ENCODE measurements at regions not wholly inside any gene's neighbourhood (a gene's known extent, or its start where the extent isn't known, plus 50 kb on each side); places are given as distances from the start of the nearest gene placed in this dataset.
"Not testable (repeated sequence)": the region's sequence is repeated elsewhere in the genome, so short reads cannot be mapped to it uniquely, and the experiment has no call there.

DNA sequence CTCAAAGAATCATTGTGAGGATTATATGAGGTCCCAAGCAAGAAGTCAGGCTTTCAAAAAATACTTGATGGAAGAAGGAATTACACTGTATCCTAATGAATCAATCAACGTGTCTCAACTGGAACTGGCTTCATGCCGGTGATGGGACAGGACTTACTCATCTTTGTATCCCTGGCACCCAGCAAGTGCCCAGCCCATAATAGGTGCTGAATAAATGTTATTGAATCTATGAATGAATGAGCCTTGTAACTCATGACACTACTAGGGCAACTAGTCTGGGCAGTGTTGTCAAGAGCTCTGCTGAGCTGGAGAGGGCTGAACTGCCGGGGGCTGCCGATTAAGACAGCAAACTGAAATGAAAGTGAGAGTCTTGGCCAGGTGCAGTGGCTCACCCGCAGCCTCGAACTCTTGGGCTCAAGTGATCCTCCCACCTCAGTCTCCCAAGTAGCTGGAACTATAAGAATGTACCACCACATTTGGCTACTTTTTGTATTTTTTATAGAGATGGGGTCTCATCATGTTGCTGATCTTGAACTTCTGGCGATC, 87.2 kb upstream of the KIF5B start:
- H3K4me3 ChIP-seq (ENCODE audit: control insufficient read depth, low read depth, low read length) = no peak overlapping the region
- DNase-seq (ENCODE audit: low read depth) = no peak
- TF ChIP-seq, protein P1, sequence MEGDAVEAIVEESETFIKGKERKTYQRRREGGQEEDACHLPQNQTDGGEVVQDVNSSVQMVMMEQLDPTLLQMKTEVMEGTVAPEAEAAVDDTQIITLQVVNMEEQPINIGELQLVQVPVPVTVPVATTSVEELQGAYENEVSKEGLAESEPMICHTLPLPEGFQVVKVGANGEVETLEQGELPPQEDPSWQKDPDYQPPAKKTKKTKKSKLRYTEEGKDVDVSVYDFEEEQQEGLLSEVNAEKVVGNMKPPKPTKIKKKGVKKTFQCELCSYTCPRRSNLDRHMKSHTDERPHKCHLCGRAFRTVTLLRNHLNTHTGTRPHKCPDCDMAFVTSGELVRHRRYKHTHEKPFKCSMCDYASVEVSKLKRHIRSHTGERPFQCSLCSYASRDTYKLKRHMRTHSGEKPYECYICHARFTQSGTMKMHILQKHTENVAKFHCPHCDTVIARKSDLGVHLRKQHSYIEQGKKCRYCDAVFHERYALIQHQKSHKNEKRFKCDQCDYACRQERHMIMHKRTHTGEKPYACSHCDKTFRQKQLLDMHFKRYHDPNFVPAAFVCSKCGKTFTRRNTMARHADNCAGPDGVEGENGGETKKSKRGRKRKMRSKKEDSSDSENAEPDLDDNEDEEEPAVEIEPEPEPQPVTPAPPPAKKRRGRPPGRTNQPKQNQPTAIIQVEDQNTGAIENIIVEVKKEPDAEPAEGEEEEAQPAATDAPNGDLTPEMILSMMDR (IDR thresholded peaks at IDR 0.05; ENCODE audit: control insufficient read depth, insufficient read depth, low read depth, low read length, missing control alignments) = no peak

DNA sequence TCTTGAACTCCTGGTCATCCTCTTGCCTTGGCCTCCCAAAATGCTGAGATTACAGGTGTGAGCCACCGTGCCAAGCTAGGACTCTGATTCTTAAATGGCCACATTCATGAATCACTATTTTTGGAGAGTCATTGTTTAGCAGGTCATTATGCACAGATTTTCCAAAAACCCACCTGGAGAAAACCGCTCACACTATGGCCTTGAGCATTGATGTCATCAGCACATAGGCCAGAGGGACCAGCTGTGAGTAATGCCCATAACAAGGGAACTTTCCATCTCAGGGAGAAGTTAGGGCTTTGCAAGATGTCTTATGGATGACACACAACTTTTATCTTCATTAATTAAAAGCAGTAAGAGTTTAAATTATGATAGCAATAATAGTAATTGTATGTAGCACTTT, 86.4 kb upstream of the KIF5B start:
- TF ChIP-seq, protein P1 (IDR thresholded peaks at IDR 0.05; ENCODE audit: control insufficient read depth, insufficient read depth, low read depth, low read length, missing control alignments) = no peak
- H3K4me3 ChIP-seq (ENCODE audit: control insufficient read depth, low read depth, low read length) = no peak overlapping the region
- DNase-seq (ENCODE audit: low read depth) = no peak

DNA sequence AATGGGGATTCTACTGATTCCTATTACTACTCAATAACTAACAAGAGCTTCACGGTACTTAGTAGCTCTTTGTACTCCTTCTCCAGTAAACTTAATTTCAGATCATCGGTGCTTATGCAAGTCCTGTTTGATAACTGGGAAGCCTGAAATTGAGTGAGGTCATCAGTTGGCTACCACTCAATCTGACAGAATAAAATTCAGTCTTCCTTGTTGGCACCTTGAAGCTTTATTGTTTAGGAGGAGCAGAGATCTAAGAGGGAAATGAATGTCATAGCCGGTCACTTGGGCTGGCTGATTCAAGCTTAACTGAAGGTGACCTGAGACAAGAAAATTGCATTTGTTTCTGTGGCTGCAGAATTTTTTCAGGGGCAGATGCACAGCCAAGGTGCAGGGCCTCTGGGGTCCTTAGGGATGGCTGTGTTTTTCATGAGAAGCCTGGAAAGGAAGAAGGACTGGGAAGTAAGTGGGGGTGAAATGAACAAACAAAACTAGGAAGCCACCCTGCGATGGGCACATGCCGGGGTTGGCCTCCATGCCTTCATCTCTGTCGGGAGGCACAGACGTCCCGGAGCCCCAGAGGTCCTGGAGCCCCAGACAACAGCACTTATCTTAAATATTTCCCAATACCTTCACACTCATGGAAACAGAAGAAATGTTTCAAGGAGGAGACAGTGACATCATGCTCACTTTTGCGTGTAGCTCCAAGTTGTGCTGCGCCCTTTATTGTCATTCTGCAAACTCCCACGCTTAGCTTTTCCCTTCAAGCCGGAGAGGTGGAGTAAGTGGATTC, 85.0 kb upstream of the KIF5B start:
- no peak for DNase-seq (ENCODE audit: low read depth)
- no peak overlapping the region for H3K4me3 ChIP-seq (ENCODE audit: control insufficient read depth, low read depth, low read length)
- TF ChIP-seq, protein P1 (IDR thresholded peaks at IDR 0.05; ENCODE audit: control insufficient read depth, insufficient read depth, low read depth, low read length, missing control alignments) = no peak

DNA sequence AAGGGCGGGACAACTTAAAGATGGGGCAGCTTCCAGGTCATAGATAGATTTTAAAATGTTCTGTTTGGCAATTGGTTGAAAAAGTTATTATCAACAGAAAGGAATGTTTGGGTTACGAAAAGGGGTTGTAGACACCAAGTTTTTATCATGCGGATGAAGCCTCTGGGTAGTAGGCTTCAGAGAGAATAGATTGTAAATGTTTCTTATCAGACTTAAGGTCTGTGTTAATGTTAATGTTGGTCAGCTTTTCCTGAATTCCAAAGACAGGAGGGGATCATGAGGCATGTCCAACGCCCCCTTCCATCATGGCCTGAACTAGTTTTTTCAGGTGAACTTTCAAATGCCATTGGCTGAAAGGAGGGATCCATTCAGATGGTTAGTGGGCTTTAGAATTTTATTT, 84.2 kb upstream of the KIF5B start:
- no peak for DNase-seq (ENCODE audit: low read depth)
- TF ChIP-seq, protein P1 (IDR thresholded peaks at IDR 0.05; ENCODE audit: control insufficient read depth, insufficient read depth, low read depth, low read length, missing control alignments) = no peak
- H3K4me3 ChIP-seq (ENCODE audit: control insufficient read depth, low read depth, low read length) = no peak overlapping the region

DNA sequence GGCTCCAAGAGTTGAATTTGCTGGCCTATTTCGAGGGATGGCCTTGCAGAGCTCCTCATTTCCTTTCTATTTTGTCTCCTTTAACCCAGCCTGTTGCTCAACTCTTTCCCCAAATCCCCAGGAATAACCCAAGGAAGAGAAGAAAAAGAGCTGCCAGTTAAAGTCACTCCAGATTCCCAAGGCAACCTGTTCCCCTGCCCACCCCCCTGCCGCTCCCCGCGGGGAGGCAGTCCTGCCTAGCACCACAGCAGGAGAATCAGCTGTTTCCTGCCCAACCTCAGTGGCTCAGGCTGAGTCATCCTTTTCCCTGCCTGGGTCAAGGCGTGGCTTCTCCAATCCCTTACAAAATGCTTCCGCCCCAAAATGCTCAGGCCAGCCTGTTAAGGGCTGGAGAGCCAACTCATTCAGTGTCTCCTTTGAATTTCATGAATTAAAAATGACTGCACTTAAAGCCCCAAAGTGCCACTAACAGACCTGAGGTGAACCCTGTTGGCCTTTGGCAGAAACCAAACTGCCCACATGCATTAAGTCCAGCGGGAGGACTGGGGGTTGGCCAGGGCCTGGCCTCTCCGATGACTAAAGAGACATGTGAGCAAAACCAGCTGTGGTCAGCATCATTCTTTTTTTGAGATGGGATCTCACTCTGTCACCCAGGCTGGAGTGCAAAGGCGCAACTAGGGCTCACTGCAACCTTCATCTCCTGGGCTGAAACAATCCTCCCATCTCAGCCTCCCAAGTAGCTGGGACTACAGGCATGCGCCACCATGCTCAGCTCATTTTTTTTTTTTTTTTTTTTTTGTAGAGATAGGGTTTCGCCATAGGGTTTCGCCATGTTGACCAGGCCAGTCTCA, 83.2 kb upstream of the KIF5B start:
- H3K4me3 ChIP-seq (ENCODE audit: control insufficient read depth, low read depth, low read length) = no peak overlapping the region
- TF ChIP-seq, protein P1 (IDR thresholded peaks at IDR 0.05; ENCODE audit: control insufficient read depth, insufficient read depth, low read depth, low read length, missing control alignments) = peak; percentile 20
- DNase-seq (ENCODE audit: low read depth) = peak; percentile 81

DNA sequence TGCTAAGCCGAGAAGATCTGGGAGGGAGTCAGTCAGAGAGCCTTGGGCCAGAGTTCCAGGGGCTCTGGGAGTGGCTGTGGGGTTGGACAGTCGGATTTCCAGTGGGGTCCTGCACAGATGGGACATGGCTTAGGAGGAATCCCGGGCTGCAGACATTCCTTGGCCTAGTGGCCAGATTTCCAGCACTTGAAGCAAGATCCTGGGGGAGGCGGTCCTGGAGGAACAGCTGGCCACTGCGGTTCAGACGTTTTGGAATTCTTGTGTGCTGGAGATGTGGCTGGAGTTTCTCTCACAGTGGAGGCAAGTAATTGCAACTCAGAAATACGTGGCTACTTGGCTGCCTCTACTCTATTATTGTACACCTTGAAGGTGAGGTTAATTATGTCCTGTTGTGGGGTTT, 80.7 kb upstream of the KIF5B start:
- H3K4me3 ChIP-seq (ENCODE audit: control insufficient read depth, low read depth, low read length); DNase-seq (ENCODE audit: low read depth): not testable (repeated sequence)

DNA sequence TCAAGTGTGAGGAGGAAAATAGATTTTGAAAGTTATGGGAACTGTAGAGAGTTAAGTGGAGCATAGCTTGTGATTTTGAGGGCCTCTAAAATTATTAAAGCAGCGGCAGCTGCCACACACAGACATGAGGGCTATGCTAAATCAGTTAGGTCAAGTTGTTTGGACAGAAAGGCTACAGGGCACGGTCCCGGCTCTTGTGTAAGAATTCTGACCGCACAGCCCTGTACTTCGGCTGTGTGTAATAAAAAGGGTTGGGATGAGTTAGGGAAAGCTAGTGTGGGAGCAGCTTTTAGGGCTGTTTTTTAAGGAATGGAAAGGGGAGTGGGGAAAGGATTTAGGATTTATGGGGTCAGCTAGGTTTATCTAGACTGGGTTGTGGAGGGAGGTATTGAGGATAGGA, 79.6 kb upstream of the KIF5B start:
- DNase-seq (ENCODE audit: low read depth); H3K4me3 ChIP-seq (ENCODE audit: control insufficient read depth, low read depth, low read length): not testable (repeated sequence)

All from AG09309 (cell line).